Suprapubic skin (tissue), 4 donors: ENCODE measurements at regions not wholly inside any gene's neighbourhood (a gene's known extent, or its start where the extent isn't known, plus 50 kb on each side); places are given as distances from the start of the nearest gene placed in this dataset.

Source experiments
- CTCF ChIP-seq, 2 donors: fragments of 200-600 bp in 1 of 2; fragments of 450-650 bp in 1 of 2; sonication (generic) in 1 of 2; IDR thresholded peaks; one replicate each; pipeline ENCODE4 v1.5.1; 2016 to 2019; ENCODE audit warnings: antibody characterized with exemption in 2 of 2, mild to moderate bottlenecking in 1 of 2, moderate library complexity in 1 of 2
- EP300 ChIP-seq: sonication (generic); formaldehyde crosslinking; IDR thresholded peaks from one replicate; pipeline ENCODE4 v1.6.1; 2017; ENCODE audit warnings: antibody characterized with exemption
- POLR2AphosphoS5 ChIP-seq, 3 donors: sonication (generic); formaldehyde crosslinking; IDR thresholded peaks; one replicate each; pipeline ENCODE4 v1.6.1; 2017; ENCODE audit warnings: antibody characterized with exemption in 3 of 3

GRCh38 chr9:79884546-79884945 is 312.8 kb downstream of the TLE4 start:
- TF ChIP-seq CTCF (IDR thresholded peaks at IDR 0.05) (no peak), EP300 (no peak), POLR2AphosphoS5 (IDR thresholded peaks at IDR 0.05) (no peak)
